HG02884 (cell line): ENCODE measurements at regions not wholly inside any gene's neighbourhood (a gene's known extent, or its start where the extent isn't known, plus 50 kb on each side); places are given as distances from the start of the nearest gene placed in this dataset.

Experiments used
- ATAC-seq: cut with Tn5 transposase; IDR thresholded peaks from one replicate; pipeline ENCODE4 v1.9.1; 2021; ENCODE audit warnings: mild to moderate bottlenecking, moderate library complexity; ENCODE audit not compliant: unreplicated experiment

DNA sequence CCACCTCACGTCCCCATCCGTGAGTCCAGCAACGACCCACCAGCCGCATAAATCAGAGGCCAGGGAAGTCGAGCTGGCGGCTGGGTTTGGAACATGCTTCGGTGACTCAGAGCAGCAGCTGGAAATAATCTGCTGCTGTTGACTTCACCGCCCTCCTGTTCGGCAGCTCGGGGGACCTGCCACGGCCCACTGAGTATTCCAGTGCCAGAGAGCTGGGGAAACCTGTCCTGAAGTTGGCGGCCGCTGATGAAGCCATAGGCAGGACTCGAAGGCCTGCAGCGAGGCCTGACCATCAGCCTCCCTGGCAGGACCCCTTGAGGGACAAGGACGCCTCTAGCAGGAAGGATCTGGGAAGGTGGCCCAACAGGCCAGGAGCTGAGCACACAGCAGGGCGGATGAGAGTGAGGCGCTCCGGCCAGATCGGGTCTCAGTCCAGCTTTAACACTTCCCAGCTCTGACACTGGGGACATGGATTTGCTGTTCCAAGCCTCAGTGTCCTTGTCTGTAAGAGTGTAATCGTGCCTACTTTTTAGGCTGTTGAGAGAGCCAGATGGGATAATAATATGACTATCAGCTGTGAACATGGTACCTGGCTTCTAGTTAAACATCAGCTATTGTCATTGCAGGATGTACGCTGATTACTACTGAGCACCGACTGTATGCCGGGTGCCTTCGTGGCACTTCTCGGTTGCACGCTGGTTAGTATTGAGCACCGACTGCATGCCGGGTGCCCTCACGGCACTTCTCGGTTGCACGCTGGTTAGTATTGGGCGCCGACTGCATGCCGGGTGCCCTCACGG lies 50.4 kb upstream of the CIBAR2 start:
- ATAC-seq, result no peak

DNA sequence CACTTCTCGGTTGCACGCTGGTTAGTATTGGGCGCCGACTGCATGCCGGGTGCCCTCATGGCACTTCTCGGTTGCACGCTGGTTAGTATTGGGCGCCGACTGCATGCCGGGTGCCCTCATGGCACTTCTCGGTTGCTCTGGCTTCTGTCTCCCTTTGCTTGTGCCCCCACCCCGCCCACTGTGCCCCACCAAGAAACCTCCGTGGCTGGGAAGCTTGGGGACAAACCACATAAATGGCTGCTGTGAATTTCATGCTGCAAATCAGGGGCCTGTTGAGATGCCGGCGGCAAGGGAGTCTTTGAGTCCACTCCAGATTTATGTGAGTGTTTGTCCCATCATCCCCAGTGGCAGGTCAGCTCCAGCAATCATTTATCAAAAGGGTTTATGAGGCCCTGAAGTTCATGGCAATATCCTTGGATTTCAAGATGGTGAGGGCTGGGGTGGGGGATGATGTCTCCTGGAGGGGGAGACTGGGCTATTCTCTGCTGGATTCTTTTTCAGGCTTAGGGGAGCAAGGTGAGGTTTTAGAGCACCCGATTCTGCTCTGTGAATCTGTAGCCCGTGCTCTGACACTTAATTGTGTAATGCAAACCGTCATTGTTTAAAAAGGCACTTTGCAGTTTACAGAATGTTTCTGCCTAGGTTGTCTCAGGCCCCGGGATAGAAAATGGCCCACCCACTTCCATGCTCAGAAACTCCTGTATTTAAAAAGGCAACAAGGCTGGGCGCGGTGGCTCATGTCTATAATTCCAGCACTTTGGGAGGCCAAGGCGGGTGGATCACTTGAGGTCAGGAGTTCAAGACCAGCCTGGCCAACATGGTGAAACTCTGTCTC lies 51.2 kb upstream of the CIBAR2 start:
- no peak for ATAC-seq

DNA sequence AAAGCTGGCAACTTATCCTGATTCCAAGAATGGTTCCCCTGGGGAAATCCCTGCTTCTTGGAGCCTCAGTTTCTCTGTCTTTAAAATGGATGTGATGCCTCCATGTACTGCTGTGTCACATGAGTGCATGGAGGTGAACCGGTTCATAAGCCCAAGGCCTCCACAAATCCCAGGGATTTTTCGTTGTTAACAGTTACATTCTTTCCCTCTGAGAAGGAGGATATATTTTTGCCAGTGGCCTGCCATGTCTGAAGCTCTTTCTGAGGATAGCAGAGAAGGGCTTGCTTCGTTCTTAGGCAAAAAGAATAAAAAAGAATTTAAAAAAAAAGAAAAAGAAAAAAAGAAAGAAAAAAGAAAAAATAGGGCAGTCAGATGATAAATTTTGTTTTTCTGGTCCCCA lies 52.2 kb upstream of the CIBAR2 start:
- no peak for ATAC-seq

DNA sequence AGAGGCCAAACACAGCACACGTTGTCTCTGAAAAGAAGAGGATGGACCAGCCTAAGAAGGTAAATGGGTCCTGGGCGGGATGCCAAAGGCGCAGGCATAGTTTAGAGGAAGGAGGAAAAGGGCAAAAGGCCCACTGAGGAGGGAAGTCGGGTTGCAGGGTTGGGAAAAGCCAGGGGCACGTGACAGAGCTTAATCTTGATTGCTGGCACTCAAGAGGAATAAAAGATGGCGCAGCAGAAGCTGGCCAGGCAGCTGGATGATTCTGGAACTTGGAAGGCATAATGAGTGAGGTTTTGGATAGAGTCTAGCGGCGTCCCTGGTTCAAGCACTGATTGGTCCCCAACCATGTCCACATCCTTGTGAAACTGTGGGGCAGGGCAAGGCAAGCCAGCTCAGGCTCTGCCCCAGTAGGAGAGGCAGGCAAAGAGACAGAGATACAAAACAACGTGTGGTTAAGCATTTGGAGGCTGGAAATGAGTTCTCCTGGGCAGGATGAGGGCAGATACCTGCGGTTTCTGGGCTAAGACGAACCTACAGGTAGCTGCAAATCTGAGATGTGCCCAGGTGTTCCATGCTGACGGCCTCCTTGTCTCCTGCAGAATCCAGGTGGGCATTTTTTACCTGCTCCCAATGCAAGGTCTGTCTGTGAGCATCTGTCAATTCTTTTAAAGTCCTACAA lies 52.7 kb upstream of the CIBAR2 start:
- ATAC-seq, result no peak

DNA sequence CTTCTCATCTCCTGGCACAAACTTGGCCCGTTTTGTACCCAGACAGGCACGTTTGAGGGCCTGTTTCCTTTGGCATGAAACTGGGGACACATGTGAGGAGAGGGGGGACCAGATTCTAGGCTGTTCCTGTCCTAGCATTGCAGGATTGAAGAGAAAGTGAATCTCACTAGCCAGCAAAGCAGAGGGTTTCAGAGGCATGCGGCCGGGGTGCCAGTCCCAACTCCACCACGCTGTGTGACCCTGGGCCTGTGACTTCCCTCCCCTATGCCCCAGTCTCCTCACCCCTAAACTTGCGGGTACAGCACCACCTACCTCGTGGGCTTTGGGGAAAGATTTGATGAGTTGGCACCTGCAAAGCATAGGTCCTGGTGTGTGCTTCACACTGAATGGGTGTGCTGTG lies 53.5 kb upstream of the CIBAR2 start:
- ATAC-seq, result no peak

DNA sequence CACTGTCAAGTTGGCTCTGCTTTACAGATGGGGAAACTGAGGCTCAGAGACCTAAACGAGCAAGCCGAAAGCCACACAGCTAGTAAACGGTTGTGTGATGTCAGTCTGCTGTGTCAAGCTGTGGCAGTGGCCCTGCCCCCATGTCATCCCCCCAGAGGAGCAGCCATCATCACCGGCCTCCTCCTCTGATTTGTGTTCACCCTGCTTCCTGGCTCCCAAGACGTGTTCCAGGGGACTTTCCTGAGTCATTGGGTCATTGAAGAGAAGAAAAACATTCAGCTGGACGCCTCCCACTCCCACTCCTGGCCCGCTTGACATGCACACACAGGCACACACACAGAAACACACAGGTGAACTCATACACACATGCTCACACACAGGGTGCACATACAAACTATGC lies 54.0 kb upstream of the CIBAR2 start:
- ATAC-seq, result no peak

DNA sequence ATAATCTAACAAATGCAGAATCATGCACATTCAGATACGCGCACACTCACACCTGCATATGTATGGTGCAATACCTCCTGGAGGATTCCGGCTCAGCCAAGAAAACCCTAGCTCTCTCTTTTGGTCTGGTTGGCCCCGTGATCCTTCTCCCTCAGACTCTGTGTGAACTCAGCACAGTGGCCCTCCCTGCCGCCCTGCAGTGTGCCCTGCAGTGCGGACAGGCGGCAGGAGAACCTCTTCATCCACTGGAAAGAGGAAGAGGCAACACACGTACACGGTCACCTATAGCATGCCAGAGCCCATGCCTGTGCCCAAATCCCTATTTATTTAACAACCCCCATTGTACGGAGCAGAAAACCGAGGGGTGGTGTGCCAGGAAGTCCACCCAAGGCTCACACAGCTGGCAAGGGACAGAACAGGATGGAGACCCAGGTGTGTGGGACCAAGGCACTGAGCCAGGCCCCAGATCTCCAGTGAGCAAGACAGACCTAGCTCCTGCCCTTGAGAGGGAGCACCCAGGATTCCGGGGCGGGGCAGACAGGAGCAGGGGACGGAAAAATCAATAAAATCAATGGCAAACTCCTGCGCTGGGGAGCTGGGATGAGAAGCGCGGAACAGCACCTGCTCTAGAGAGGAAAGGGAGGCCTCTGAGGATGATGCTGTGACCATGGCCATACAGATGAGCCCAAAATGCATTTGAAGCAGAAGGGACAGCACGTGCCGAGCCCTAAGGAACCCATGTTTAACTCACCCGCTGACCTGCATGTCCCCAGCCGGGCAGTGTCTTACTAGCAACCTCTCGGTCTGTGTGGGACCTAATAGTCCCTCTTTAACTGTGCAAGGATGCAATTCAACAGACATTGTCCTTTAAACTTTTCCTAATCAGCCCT lies 54.7 kb upstream of the CIBAR2 start:
- no peak for ATAC-seq

DNA sequence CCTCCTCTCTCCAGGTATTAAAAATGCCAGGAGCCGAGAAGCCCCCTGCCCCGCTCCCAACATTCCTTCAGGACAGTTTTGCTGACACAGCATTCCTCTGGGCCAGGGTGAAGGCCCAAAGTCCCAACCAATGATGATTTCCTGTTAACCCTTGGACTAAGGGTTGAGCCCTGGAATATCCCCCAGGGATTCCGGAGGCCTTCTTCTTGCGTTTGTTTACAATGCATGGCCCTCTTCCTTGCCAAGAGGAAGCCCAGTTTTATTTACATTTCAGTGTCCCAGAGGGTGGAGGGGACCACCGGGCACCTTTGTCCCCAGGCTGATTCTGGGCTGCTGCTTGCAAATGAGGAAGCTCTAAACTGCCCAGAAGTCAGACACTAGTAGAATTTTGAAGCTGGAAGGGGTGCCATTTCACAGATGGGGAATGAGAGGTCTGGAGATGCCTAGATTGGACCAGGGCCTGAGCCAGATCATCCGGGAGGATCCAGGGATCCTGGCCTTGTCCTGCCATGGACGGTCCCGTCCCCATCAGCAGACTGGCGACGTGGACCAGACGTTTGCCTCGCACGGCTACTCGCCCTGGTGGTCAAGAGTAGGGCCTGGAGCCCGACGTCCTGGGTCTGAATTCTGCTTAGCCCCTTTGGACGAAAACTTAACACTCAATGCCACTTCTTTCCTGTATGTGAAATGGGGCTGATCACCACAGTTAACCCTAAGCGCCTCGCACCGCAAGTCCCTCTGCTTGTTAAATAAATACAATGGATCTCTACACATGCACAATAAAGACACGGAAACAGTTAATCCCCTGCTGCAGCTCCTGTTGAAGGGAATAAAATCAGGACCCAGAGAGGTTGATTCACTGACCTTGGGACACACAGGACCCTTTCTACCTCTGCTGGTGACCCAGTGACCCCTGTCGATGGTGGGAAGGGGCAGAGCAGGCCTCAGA lies 55.6 kb upstream of the CIBAR2 start:
- ATAC-seq, result no peak

DNA sequence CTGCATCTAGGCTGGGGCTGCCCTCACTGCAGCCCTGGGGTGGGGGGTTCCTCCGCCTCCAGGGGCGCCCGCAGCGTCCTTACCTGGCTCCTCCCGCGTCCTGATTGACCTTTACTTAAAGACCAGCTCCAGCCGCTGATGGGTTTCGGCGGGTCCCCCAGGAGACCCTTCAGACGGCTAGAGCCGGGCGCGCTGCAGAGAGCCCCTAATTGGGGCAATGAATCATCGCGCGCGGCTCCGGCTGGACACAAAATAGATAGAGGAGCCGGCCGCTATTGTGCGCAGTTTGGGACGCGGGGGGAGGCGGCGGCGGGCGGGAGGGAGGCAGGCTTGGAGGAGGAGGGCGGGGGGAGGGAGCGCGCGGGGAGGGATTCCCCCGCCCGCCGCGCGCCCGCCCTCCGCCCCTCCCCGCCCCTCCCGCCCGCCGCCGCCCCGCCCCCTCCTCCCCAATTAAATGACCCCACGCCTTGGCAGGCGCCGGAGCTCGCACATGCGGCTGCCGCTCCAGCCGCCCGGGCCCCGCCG lies 56.5 kb upstream of the CIBAR2 start:
- ATAC-seq, result no peak

DNA sequence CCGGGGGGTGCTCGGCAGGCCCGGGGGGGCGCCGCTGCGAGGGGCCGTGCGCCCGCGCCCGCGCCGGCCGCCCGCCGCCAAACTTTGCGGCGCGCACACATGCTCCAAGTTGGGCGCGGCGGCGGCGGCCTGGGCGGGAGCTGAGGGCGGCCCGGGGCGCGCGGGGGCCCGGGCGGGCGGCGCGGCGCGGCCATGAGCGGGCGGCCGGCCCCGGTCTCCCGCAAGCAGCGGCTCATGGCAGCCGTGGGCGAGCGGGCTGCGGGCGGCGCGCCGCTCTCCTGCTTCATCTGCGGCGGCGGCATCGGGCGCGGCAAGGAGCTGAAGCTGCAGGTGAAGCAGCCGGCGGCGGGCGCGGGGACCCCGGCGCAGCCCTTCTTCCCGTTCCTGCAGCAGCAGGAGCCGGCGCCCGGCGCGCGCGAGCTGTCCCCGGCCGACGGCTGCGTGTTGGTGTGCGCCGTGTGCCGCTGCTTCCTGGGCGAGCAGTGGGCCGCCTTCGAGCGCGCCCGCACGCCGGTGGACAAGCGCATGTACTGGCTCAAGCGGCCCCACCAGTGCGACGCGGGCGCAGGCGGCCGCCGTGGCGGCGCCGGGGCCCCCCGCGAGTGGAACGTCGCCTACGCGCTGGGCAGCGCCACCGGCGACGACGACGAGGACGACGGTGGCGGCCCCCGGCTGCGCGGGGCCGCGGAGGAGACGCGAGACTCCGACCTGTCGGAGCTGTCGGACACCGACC lies 57.2 kb upstream of the CIBAR2 start:
- ATAC-seq, result no peak

DNA sequence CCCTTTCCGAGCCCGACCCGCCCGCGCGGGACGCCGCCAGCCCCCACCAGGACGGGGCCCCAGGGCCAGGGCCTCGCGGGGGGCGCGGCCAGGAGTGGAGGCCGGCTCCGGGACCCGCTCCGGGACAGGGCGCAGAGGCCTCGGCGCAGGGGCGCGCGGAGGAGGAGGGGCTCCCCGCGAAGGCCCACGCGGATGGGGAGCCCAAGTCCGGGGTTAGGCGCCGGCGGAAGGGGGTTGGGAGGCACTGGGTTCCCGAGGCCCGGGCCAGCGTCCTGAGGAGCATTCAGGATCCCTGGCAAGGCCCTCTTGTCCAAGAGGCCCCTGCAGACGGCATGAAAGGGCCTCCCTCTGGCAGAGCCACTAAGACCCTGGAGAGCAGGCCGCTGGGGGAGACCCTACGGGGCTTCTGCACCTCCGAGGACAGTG lies 57.8 kb upstream of the CIBAR2 start:
- ATAC-seq, result no peak

DNA sequence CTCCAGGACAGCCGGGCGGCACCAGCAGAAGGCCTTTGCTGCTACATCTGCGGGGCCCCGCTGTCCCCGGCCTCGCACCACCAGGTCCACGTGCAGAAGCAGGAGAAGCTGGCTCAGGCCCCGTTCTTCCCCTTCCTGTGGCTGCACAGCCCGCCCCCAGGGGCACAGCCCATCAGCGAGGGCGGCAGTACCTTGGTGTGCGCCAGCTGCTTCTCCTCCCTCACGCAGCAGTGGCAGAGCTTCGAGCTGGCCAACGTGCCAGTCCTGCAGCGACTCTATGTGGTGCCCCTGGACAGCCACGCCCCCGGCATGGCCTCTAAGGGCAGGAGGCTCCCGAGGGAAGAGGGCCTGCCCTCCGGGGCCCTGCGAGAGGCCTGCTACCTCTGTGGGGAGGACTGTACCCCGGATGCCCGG lies 58.3 kb upstream of the CIBAR2 start:
- no peak for ATAC-seq

DNA sequence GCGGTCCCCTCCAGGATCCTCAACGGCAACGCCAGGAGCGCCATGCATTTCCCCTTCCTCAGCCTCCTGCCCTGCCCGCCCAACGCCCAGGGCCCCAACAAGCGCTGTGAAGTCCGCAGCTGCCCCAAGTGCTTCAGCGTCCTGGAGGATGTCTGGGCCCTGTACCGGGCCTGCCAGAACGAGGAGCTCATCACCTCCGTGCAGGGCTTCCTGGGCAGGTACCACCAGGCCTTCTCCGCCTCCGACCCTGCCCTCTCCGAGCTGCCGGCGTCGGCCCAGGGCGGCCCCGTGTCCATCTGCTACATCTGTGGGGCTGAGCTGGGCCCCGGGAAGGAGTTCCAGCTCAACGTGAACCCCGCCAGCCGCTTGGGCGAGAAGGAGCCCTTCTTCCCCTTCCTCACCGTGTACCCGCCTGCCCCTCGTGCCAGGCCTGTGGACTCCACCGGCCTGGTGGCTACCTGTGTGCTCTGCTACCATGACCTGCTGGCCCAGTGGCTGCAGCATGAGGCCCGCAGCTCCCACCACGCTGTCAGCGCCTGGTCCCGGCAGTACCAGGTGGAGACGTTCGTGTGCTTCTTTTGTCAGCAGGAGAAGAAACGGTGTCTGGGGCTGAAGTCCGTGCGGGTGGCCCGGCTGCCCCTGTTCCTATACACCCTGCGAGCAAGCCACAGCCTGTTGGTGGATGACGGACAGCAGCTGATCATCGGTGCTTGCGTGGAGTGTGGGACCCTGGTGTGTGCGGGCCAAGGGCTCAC lies 58.9 kb upstream of the CIBAR2 start:
- ATAC-seq, result no peak

DNA sequence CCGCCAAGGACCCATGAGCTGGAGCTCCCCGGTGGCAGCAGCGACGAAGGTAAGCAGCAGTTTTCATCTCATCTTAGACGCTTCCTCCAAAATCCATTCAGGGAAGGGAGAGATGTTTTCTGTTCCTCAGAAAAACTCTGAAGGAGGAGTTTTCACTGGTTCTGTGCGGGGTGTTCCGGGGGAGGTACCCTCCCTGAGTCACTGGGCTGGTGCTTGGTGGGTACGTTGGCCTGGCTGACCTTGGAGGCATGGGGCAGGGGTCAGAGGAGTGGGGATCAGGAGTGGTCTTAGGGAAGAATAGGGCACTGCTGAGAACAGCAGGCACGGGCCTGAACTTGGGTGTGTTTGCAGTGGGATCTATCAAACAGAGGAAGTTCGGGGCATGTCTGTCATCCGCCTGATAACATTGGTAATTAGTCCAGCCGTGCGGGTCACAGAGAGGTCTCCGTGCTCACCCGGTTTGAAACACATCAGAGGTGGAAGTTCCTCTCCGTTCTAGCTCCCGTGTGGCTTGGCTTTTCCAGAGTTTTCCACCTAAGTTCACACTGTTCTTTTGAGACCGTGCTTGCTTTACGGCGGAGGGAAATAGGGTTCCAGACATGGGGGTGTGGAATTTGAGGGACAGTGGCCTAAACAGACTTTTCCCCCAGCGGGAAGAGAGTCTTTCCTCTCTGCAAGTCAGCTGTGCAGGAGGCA lies 59.6 kb upstream of the CIBAR2 start:
- ATAC-seq, result no peak

DNA sequence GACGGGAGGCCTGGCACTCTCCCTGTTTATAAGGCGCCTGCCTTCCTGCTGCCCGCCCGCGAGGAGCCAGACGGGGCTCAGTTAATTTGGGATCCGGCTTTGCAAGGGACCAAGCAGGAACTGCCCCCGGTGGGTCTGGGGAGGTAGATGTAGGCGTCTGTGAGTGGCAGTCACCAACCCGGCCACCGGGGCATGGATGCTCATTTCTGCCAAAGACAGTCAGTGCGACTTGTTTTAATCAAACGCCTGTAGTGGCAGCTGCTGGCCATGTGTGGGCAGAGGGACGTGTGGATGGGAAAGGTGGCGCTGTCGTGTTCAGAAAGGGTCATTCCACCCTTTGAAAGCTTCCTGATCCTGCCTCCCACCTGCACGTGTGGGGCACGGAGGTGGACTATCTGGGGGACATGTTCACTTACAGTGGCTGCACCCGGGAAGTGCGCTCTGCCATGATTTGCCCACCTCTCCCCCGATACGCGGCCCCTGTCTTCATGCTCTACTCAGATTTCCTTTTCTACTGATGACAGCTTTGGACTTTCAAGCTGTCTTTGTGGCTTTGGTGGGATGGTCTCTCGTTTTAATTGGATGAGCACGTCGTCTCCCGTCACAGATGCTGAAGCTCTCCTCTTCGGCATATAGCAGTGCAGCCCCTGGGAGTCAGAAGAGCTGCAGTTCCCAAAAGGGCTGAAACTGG lies 60.3 kb upstream of the CIBAR2 start:
- no peak for ATAC-seq

DNA sequence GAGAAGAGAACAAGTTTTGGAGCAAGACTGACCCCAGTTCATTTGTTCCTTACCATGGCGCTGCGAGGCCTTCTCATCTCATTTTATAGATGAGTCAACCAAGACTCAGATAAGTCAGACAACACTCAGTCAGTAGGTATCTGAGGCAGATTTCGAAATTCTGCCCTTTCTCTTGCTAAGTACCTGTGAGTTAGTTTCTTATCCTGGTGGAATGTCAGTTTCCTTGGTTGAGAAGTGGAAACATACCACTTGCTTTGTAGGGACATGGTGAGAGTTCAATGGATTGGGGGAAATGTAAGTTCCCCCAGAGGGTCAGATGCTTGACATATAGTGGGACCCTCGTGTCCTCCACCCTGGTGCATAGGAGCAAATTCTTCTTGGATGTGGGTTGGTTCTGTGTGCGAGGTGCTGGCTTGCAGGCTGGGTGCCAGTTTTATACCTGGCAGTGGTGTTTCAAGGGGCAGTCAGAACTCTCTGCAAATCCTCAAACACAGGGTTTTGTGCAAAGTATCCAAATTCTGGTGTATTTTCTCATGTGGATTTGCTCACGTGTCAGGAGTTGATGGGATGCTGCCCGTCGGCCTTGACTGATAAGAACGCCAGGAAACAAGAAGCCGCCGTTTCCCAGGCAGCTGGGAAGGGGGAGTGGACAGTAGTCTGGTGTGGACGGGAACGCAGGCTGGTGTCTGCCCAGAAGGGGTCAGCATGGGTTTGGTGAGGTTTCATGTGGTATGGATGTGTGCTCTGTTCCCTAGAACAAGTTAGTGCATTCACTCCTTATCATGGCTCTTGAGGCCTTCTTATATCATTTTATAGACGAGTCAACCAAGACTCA lies 61.1 kb upstream of the CIBAR2 start:
- no peak for ATAC-seq
